ENCODE measurements at regions not wholly inside any gene's neighbourhood (a gene's known extent, or its start where the extent isn't known, plus 50 kb on each side); places are given as distances from the start of the nearest gene placed in this dataset.

DNA sequence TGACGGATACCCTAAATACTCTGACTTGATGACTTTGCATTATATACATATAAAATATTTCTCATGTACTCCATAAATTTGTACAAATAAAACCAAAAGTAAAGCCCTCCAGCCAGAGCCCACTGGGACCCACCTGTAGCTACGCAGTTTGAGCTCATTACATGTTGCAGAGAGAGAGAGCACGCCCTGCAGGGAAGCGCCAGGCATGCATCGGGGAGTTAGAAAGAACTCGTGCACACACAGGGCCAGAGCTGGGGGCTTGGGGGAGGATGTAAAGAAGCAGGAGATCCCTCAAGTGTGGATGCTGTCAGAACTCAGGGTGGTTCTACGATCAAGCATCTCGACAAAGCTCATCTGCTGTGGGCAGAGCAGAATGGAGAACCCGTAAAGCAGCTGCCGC, 178.5 kb upstream of the RTL1 start:
- Histone ChIP-seq H3K27me3 (ENCODE audit: insufficient read depth, low read length, poor library complexity) (peaks cover 4% of the 10 kb centered on the region), H4K20me1 (ENCODE audit: insufficient read depth, low read length) (no peaks in the 10 kb centered on the region), H3K9ac (ENCODE audit: low read depth, low read length) (no peak overlapping the region), H3K36me3 (ENCODE audit: insufficient read depth, low read length) (no peaks in the 10 kb centered on the region), H3K27ac (ENCODE audit: low read length) (no peak overlapping the region), H3K4me1 (ENCODE audit: insufficient read depth, low read length) (no peaks in the 10 kb centered on the region; the same call in 1 of the 2 replicates), H3K4me3 (ENCODE audit: low read depth in 1 of 2, low read length in 2 of 2) (no peak overlapping the region), H3K4me2 (ENCODE audit: insufficient read depth, low read length) (no peak overlapping the region), H3K79me2 (ENCODE audit: insufficient read depth, low read length) (no peaks in the 10 kb centered on the region), H2AFZ (ENCODE audit: low read depth, low read length) (no peak overlapping the region), H3K9me3 (ENCODE audit: insufficient read depth, low read length, severe bottlenecking) (no peaks in the 10 kb centered on the region)
- DNase-seq (peak; percentile 2), ATAC-seq (ENCODE audit: insufficient read depth, low read depth) (no peak)
- TF ChIP-seq CTCF (IDR thresholded peaks at IDR 0.05; ENCODE audit: borderline replicate concordance, extremely low read depth, low read length, poor library complexity, severe bottlenecking) (no peak), EZH2 (IDR thresholded peaks at IDR 0.05; ENCODE audit: borderline replicate concordance, low read depth, low read length, severe bottlenecking) (no peak)

DNA sequence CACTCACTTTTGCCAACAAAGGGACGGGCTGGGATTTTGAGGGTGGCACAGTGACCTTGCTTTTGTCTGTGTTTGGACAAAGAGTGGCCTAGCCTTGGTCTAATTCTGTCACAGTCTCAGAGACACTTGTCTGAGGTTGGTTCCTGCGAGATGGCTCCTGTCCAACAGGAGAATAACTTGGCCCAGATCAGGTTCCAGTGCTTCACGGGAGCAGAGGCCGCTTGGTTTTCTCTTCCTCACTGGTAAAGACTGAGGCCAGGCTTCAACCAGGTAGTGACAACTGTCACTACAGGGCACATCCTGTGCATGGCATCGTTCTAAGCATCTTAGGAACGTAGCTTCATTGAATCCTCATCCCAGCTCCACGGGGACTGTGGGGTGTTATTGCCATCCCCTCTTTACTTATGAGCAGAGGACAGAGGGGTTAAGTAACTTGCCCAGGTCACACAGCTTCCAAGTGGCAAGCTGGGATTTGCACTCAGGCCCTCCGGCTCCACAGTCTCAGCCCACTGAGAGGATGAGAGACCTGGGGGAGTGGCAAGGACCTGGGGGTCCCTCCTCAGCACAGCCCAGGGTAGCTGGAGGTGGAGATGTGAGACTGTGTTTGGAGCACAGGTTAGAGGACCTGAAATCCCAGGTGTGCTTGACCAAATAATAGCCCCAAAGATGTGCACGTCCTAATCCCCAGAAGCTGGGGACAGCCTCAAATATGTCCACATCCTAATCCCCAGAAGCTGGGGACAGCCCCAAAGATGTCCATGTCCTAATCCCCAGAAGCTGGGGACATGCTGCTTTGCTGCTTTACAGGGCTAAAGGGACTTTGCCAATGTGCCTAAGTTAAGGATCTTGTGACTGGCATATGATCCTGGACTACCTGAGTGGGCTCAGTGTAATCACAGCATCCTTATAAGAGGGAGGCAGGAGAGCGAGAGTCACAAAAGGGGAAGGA, 179.2 kb upstream of the RTL1 start:
- H3K27ac ChIP-seq (ENCODE audit: low read length): no peak overlapping the region
- H3K4me3 ChIP-seq (ENCODE audit: low read depth in 1 of 2, low read length in 2 of 2): no peak overlapping the region
- DNase-seq: peak; percentile 1
- H3K9ac ChIP-seq (ENCODE audit: low read depth, low read length): no peak overlapping the region
- peaks cover 1% of the 10 kb centered on the region for H3K27me3 ChIP-seq (ENCODE audit: insufficient read depth, low read length, poor library complexity)
- no peak overlapping the region for H2AFZ ChIP-seq (ENCODE audit: low read depth, low read length)
- ATAC-seq (ENCODE audit: insufficient read depth, low read depth): no peak
- H3K79me2 ChIP-seq (ENCODE audit: insufficient read depth, low read length): no peaks in the 10 kb centered on the region
- no peaks in the 10 kb centered on the region for H4K20me1 ChIP-seq (ENCODE audit: insufficient read depth, low read length)
- H3K36me3 ChIP-seq (ENCODE audit: insufficient read depth, low read length): no peaks in the 10 kb centered on the region
- H3K4me1 ChIP-seq (ENCODE audit: insufficient read depth, low read length): no peaks in the 10 kb centered on the region; the same call in 1 of the 2 replicates
- TF ChIP-seq EZH2 (IDR thresholded peaks at IDR 0.05; ENCODE audit: borderline replicate concordance, low read depth, low read length, severe bottlenecking): no peak
- TF ChIP-seq CTCF (IDR thresholded peaks at IDR 0.05; ENCODE audit: borderline replicate concordance, extremely low read depth, low read length, poor library complexity, severe bottlenecking): no peak
- H3K9me3 ChIP-seq (ENCODE audit: insufficient read depth, low read length, severe bottlenecking): no peaks in the 10 kb centered on the region
- H3K4me2 ChIP-seq (ENCODE audit: insufficient read depth, low read length): no peak overlapping the region

DNA sequence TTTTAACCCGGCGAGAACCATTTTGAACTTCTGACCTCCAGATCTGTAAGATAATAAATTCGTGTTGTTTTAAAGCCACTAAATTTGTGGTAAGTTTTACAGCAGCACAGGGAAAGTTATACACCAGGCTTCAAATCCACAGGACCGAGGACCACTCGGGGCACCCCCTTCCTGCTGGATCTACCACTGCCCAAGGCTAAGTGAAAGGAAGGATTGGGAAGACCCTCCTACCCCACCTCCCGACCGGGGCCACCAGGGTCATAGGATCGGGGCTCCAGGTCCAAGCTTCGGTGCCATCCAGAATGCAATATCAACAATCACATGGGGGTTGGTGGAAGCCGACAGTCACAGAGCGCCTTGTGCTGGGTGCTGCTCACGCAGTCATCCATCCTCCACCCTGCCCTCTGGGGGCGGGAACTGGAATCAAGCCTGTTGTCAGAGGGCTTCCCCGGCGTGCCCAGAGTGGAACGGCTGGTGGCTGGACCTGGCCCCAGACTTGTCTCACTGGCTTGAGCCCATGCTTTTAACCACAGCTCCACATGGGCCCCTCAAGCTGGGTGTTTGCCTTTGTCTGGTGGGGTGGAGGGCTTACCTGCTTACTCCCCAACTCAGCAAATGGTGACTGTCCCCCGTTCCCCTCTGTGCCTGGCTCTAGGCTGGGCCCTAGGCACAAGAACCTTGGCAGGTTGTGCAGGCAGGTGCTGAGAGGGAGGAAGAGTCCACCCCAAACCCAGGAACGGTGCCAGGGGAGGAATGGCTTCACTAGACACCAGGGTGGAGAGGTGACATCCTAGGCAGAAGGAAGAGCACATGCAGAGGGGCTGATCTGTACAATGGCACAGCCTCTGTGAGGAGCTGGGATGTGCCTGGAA, 180.3 kb upstream of the RTL1 start:
- H4K20me1 ChIP-seq (ENCODE audit: insufficient read depth, low read length): no peaks in the 10 kb centered on the region
- DNase-seq: peak; percentile 13

More for the DNA sequence above, 180.3 kb upstream of the RTL1 start:
- H3K4me1 ChIP-seq (ENCODE audit: insufficient read depth, low read length): no peaks in the 10 kb centered on the region
- no peaks in the 10 kb centered on the region for H3K36me3 ChIP-seq (ENCODE audit: insufficient read depth, low read length)
- no peak overlapping the region for H3K4me2 ChIP-seq (ENCODE audit: insufficient read depth, low read length)
- H3K27ac ChIP-seq (ENCODE audit: low read length): no peak overlapping the region
- peak; percentile 52; the same call in 1 of the 3 replicates for ATAC-seq (ENCODE audit: insufficient read depth, low read depth)
- no peak overlapping the region for H3K4me3 ChIP-seq (ENCODE audit: low read depth in 1 of 2, low read length in 2 of 2)
- TF ChIP-seq EZH2 (IDR thresholded peaks at IDR 0.05; ENCODE audit: borderline replicate concordance, low read depth, low read length, severe bottlenecking) (no peak), CTCF (IDR thresholded peaks at IDR 0.05; ENCODE audit: borderline replicate concordance, extremely low read depth, low read length, poor library complexity, severe bottlenecking) (peak; percentile 31)
- no peaks in the 10 kb centered on the region for H3K9me3 ChIP-seq (ENCODE audit: insufficient read depth, low read length, severe bottlenecking)
- no peaks in the 10 kb centered on the region for H3K79me2 ChIP-seq (ENCODE audit: insufficient read depth, low read length)
- no peak overlapping the region for H2AFZ ChIP-seq (ENCODE audit: low read depth, low read length)
- no peaks in the 10 kb centered on the region for H3K27me3 ChIP-seq (ENCODE audit: insufficient read depth, low read length, poor library complexity)
- H3K9ac ChIP-seq (ENCODE audit: low read depth, low read length): no peak overlapping the region
